GM19193 (cell line): ENCODE measurements at regions not wholly inside any gene's neighbourhood (a gene's known extent, or its start where the extent isn't known, plus 50 kb on each side); places are given as distances from the start of the nearest gene placed in this dataset.

Experiments used
- POLR2A ChIP-seq: IDR thresholded peaks from 4 replicates; pipeline ENCODE4 v1.6.1; 2011; ENCODE audit not compliant: insufficient read depth, insufficient read length; ENCODE audit errors: extremely low read depth

DNA sequence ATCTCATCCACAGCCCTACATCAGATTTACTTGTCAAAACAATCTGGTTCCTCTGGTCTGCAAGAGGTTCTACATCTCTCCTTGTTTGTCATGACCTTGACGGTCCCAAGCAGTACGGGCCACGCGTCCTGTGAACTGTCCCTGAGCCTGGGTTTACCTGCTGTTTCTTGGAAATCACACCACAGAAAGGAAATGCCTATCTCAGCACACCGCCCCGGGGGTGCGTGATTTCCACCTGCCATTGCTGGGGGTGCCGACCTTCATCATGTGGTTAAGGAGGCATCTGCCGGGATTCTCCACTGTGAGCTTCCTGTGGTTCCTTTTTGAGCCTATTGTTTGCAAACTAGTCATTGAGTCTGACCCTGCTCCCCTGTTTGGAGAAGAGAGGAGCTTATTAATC lies 1363.4 kb downstream of the BRD1 start:
- no peak for TF ChIP-seq POLR2A

DNA sequence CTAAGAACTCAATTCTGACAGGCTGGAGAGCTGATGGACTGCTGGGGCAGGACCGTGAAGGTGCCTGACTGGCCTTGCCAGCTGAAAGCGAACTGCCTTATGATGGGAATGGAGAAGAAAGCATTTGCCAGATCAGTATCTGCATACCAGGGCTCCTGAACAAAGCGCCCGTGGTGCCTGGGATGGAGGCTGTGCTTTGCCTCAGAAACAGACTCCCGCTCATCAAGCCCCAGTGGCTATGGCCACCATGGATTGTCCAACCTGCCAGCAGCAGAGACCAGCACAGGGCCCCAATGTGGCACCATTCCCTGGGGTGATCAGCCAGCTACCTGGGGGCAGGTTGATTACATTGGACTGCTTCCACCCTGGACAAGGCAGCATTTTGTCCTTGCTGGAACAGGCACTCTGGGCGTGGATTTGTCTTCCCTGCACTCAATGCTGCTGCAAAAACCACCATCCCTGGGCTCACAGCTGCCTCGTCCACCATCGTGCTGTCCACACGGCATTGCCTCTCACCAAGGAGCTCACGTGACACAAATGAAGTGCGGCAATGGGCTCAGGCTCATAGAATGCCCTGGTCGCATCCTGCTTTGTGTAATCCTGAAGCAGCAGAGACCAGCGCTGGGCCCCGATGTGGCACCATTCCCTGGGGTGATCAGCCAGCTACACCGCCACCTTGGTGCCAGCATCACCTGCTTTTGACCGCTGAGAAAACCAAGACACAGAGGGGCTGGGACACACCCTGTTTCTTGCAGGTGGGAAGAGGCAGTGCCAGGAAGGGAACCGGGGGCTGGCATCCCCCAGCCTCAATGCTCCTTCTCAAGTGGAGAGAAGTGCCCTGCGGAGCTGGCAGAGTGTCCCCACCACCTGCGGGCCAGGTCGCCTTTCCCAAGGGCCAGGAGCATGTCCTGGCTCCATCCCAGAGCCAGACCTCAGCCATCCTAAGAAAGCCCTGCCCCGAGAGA lies 1367.5 kb downstream of the BRD1 start:
- no peak for TF ChIP-seq POLR2A

DNA sequence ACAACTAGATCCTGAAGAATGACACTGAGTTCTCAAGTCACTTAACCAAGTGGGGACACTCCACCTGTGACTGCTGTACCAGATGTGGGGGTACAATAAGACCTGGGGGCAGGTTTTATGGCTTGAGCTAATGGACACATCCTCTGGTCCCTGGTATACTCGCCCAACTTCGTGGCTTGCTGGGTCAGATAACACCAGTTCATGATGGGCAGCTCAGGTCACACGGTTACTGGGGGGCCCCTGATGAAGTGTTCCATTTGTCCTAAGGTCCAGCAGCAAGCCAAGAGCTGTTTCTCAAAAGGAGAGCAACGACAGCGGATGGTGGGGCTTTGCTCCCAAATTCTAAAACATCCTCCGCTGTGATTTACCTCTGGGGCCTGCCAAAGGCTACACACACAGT lies 1368.4 kb downstream of the BRD1 start:
- no peak for TF ChIP-seq POLR2A

GRCh38 chr22:48456449-48456848 lies 1371.2 kb downstream of the BRD1 start:
- no peak for TF ChIP-seq POLR2A

DNA sequence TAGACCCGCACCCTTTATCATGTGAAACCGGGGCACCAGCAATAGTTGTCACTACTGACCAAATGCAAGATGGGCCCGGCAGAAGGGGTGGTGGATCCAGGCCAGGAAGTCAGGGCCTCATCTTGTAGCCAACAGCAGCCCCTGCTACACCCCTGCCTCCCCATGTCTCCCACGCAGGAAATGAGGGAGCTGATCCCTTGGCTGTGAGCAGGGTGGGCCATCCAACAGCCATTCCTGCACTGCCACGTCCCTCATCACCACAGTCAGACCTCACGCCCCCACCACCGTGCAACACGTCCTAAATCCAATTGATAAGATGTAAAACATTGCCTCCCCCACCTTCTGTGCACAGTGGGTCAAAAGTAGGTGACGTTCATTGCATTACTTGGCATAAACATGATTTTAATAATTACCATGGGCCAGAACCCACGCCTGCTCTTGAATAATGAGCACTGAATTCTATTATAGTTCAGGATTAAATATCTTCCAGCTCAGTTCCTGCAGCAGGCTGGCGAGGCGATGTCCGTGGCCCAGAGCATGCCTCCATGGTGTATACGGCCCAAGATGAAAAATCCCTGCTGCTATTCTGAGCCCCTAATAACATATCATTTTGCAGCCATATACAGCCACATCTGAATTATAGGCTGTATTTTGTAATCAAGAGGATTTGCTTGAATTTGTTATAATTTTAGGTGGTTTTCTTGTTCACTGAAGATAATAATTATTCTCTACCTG lies 1373.8 kb downstream of the BRD1 start:
- no peak for TF ChIP-seq POLR2A

GRCh38 chr22:48453171-48453570 lies 1374.5 kb downstream of the BRD1 start:
- no peak for TF ChIP-seq POLR2A

- TF ChIP-seq POLR2A = no peak
Measured at GRCh38 chr22:48452766-48453165, 1374.9 kb downstream of the BRD1 start.

DNA sequence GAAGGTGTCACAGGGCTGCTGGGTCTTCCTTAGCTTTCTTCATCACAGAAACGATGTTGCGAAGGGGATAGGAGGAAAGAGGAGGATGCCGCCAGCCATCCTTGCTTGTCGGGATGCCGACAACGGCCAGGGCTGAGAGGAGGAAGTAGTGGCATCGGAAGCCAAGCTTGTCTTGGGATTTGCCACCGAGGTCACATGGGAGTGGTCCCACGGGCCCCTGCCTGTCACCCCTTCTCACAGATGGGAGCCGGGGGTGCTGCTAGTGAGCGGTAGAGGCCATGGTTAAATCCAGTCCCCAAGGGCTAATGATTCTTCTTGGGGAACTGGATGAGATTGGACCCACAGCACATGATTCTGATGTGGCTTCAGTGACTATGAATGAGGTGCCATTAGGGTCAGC lies 1375.8 kb downstream of the BRD1 start:
- TF ChIP-seq POLR2A = no peak

DNA sequence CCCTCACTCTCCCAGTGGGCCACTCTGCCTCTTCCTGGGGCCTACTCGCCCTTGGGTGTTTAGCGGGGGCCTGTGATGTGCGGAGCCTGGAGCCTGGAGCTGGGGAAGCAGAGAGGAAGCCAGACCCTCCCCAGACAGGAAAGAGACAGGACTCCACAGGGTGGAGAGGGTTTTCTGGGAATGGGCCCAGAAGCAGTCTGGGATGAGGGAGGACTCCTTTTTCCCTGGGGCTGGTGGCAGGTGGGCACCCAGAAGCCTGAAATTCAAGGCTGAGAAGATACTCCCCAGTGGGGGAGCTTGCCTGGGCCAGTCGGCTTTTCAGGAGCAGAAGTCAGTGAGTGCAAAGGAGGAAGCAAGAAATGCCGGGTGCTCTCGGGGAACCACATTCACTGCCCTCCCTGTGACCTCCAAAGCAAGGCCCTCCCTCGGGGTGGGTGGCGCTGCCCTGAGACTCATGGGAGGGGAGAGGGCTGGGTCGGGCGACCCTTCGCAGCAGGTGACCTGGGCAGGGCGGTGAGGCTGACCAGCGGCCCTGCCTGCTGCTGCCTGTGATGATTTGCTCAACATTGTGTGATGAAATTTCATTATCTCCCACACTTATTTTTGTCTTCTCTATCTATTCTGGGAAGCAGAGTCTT lies 1377.4 kb downstream of the BRD1 start:
- no peak for TF ChIP-seq POLR2A

DNA sequence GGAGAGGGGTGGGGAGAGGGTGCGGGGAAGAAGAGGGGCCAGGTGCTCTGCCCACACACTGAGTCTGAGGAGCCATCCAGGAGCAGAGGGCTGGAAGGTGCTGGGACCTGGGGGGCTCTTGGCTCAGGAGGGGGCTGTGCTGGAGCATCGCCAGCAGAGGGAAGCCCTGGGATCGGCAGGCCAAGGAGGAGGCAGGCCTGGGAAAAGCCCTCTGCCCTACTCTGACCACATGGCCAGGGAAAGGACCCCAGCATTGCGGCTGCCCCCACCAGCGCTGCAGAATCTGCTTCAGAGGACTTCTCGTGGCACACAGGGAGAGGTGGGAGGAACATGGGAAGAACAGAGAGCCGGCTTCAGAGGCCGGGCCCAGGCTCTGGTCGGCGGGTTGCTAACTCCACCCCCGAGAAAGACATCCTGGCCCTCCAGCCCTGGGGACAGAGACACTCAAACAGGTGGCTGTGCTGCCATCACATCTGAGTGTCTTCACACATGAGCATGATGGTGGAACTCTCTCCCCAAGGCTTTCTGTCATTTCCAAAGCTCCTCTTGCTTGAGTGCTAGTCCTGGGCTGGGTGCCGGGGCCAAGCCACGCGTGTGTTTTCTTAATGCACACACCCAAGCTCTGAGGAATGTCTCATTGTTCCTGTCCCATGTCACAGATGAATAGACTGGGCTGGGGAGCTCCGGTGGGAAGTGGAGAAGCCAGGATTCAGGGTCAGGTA lies 1378.0 kb downstream of the BRD1 start:
- no peak for TF ChIP-seq POLR2A

DNA sequence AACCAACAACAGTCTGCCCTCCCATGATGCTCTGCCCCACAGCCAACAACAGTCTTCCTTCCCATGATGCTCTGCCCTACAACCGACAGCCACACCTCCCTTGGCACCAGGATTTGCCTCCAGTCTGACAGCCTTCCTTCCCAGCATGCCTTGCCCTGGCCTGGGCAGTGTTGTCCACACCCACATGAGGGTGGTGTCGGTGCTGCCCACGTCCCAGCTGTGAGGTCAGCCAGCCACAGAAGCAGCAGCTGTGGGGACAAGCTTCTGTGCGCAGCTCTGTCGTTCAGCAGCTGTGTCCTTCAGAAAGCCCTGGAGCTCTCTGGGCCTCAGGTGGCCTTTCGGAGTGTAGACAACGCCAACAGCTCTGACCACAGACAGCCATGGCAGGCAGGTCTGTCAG lies 1378.9 kb downstream of the BRD1 start:
- no peak for TF ChIP-seq POLR2A

- TF ChIP-seq POLR2A = no peak
Measured at GRCh38 chr22:48445113-48445827, 1382.4 kb downstream of the BRD1 start.

DNA sequence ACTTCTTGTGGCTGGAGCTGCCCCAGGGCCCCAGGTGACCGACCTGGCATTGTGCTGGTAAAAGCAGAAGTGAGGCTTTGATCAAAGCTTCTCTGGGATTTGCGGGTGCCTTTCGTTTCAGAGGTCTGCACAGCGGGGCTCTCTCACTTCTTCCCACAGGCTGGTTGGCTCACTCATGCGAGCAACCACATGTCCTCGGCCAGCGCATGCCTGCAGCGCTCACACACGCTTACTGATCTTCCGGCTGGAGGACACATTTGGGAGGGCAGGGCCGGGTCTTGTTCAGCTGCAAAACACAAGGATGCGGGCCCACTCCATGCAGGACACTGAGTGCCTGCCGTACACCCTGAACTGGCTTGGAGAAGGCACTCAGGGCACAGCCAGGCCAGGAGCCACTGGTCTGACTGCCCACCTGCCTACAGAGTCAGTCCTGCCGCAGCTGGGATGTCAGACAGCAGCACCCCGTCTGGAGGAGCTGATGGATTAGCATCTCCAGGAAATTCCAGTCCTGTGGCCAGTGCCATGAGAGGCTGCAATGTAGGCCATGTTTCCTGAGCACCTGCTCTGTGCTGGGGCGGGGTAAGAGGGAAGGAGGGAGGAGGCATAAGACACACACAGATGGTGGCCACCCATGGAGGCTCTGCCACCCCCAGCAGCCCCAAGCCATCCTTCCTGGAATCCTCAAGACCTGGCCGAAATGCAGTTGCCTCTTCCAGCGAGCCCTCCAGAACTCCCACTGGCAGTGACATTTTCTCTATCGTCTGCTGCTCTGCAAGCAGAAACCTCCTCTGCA lies 1383.2 kb downstream of the BRD1 start:
- TF ChIP-seq POLR2A = no peak
